ENCODE measurements at regions not wholly inside any gene's neighbourhood (a gene's known extent, or its start where the extent isn't known, plus 50 kb on each side); places are given as distances from the start of the nearest gene placed in this dataset.
"Not testable (repeated sequence)": the region's sequence is repeated elsewhere in the genome, so short reads cannot be mapped to it uniquely, and the experiment has no call there.

GRCh38 chr15:31221936-31222515 is 104.6 kb upstream of the KLF13 start:
- no peak for DNase-seq

- DNase-seq = no peak
Observed at GRCh38 chr15:31222773-31223341, 103.8 kb upstream of the KLF13 start.

- no peak for DNase-seq
Observed at GRCh38 chr15:31223478-31224350, 102.9 kb upstream of the KLF13 start.

GRCh38 chr15:31224661-31225060 is 102.0 kb upstream of the KLF13 start:
- not testable (repeated sequence) for DNase-seq

- DNase-seq = no peak
Observed at GRCh38 chr15:31225356-31225955, 101.2 kb upstream of the KLF13 start.

GRCh38 chr15:31226021-31226420 is 100.6 kb upstream of the KLF13 start:
- DNase-seq = no peak

GRCh38 chr15:31227235-31227634 is 99.4 kb upstream of the KLF13 start:
- DNase-seq = no peak

GRCh38 chr15:31228011-31228484 is 98.6 kb upstream of the KLF13 start:
- peak; percentile 9 for DNase-seq

GRCh38 chr15:31228980-31229826 is 97.4 kb upstream of the KLF13 start:
- no peak for DNase-seq

GRCh38 chr15:31230630-31231485 is 95.8 kb upstream of the KLF13 start:
- no peak for DNase-seq

GRCh38 chr15:31234815-31235214 is 91.8 kb upstream of the KLF13 start:
- no peak for DNase-seq

GRCh38 chr15:31235311-31236183 is 91.1 kb upstream of the KLF13 start:
- DNase-seq = no peak

- DNase-seq = peak; percentile 56
Observed at GRCh38 chr15:31236184-31237042, 90.2 kb upstream of the KLF13 start.

GRCh38 chr15:31237043-31237324 is 89.7 kb upstream of the KLF13 start:
- no peak for DNase-seq

GRCh38 chr15:31238906-31239305 is 87.7 kb upstream of the KLF13 start:
- DNase-seq = no peak

- no peak for DNase-seq
Observed at GRCh38 chr15:31239409-31239808, 87.2 kb upstream of the KLF13 start.

GRCh38 chr15:31241888-31242522 is 84.6 kb upstream of the KLF13 start:
- no peak for DNase-seq

- no peak for DNase-seq
Observed at GRCh38 chr15:31243895-31244294, 82.7 kb upstream of the KLF13 start.

- DNase-seq = no peak
Observed at GRCh38 chr15:31245135-31245689, 81.4 kb upstream of the KLF13 start.

Measured in right forelimb (tissue), 1 donor.